Liver (tissue), 8 donors: ENCODE measurements at regions not wholly inside any gene's neighbourhood (a gene's known extent, or its start where the extent isn't known, plus 50 kb on each side); places are given as distances from the start of the nearest gene placed in this dataset.

ENCODE experiments used
- DNase-seq: peaks from one replicate; pipeline ENCODE4 v3.0.0-alpha.2; 2017; ENCODE audit warnings: low spot score
- H3K27ac ChIP-seq, 2 donors: one replicate each; pipeline ENCODE4 v1.7.0; 2013; ENCODE audit warnings: inconsistent platforms in 2 of 2, low read length in 2 of 2, control low read depth in 1 of 2, low read depth in 1 of 2, mild to moderate bottlenecking in 1 of 2
- H3K27me3 ChIP-seq, 4 donors: one replicate each; pipeline versions ENCODE4 v1.6.1 to v1.7.0; 2013; ENCODE audit warnings: low read length in 3 of 4, inconsistent platforms in 1 of 4, mild to moderate bottlenecking in 1 of 4, moderate library complexity in 1 of 4; ENCODE audit not compliant: control insufficient read depth in 4 of 4, insufficient read depth in 4 of 4
- H3K36me3 ChIP-seq, 4 donors: one replicate each; pipeline versions ENCODE4 v1.6.1 to v1.7.0; 2013; ENCODE audit warnings: low read length in 3 of 4, mild to moderate bottlenecking in 3 of 4, low read depth in 1 of 4, moderate library complexity in 1 of 4; ENCODE audit not compliant: control insufficient read depth in 4 of 4, insufficient read depth in 3 of 4
- H3K4me1 ChIP-seq, 4 donors: one replicate each; pipeline versions ENCODE4 v1.6.1 to v1.7.0; 2013; ENCODE audit warnings: low read length in 3 of 4, mild to moderate bottlenecking in 3 of 4, moderate library complexity in 1 of 4; ENCODE audit not compliant: control insufficient read depth in 4 of 4, insufficient read depth in 4 of 4
- H3K4me3 ChIP-seq, 3 donors: one replicate each; pipeline versions ENCODE4 v1.6.1 to v1.7.0; 2013; ENCODE audit warnings: low read length in 3 of 3, control low read depth in 1 of 3, low read depth in 1 of 3, mild to moderate bottlenecking in 1 of 3
- H3K9ac ChIP-seq, 2 donors: one replicate each; pipeline ENCODE4 v1.7.0; 2013; ENCODE audit warnings: low read length in 2 of 2, mild to moderate bottlenecking in 2 of 2, moderate library complexity in 2 of 2, control low read depth in 1 of 2, low read depth in 1 of 2
- H3K9me3 ChIP-seq, 4 donors: one replicate each; pipeline versions ENCODE4 v1.6.1 to v1.7.0; 2013; ENCODE audit warnings: low read length in 3 of 4; ENCODE audit not compliant: control insufficient read depth in 4 of 4
- EGR1 ChIP-seq, 2 donors: IDR thresholded peaks; 2 replicates each; pipeline ENCODE4 v1.6.1; 2016 to 2018; ENCODE audit warnings: antibody characterized with exemption in 2 of 2, low read depth in 2 of 2
- FOXA1 ChIP-seq: IDR thresholded peaks from 2 replicates; pipeline ENCODE4 v1.6.1; 2016; ENCODE audit warnings: antibody characterized with exemption
- FOXA2 ChIP-seq: IDR thresholded peaks from 2 replicates; pipeline ENCODE4 v1.6.1; 2016; ENCODE audit warnings: antibody characterized with exemption
- GABPA ChIP-seq, 2 donors: IDR thresholded peaks in 1 of 2; conservative IDR thresholded peaks in 1 of 2; 2 replicates each; pipeline ENCODE4 v1.6.1; 2016; ENCODE audit warnings: antibody characterized with exemption in 2 of 2, mild to moderate bottlenecking in 1 of 2, moderate library complexity in 1 of 2
- HNF4A ChIP-seq, 2 donors: conservative IDR thresholded peaks; 2 replicates each; pipeline ENCODE4 v1.6.1; 2016; ENCODE audit warnings: antibody characterized with exemption in 2 of 2, mild to moderate bottlenecking in 2 of 2
- HNF4G ChIP-seq: IDR thresholded peaks from 2 replicates; pipeline ENCODE4 v1.6.1; 2016; ENCODE audit warnings: antibody characterized with exemption
- JUND ChIP-seq, 2 donors: IDR thresholded peaks; 2 replicates each; pipeline ENCODE4 v1.6.1; 2016; ENCODE audit warnings: antibody characterized with exemption in 2 of 2
- NR2F2 ChIP-seq: IDR thresholded peaks from 2 replicates; pipeline ENCODE4 v1.6.1; 2016; ENCODE audit warnings: antibody characterized with exemption
- RAD21 ChIP-seq, 2 donors: IDR thresholded peaks; 2 replicates each; pipeline ENCODE4 v1.6.1; 2016; ENCODE audit warnings: antibody characterized with exemption in 2 of 2, mild to moderate bottlenecking in 2 of 2
- RXRA ChIP-seq, 2 donors: IDR thresholded peaks; 2 replicates each; pipeline ENCODE4 v1.6.1; 2017 to 2018; ENCODE audit warnings: antibody characterized with exemption in 2 of 2, mild to moderate bottlenecking in 1 of 2
- SP1 ChIP-seq: IDR thresholded peaks from 2 replicates; pipeline ENCODE4 v1.6.1; 2018; ENCODE audit warnings: antibody characterized with exemption, mild to moderate bottlenecking
- TAF1 ChIP-seq: conservative IDR thresholded peaks from 2 replicates; pipeline ENCODE4 v1.6.1; 2016; ENCODE audit warnings: antibody characterized with exemption, mild to moderate bottlenecking
- YY1 ChIP-seq: IDR thresholded peaks from 2 replicates; pipeline ENCODE4 v1.6.1; 2016; ENCODE audit warnings: antibody characterized with exemption, mild to moderate bottlenecking
- WGBS: extraction: QIAGEN DNeasy Blood & Tissue Kit; methylation state at CpG from one replicate; pipeline ENCODE4 v1.1.7; 2013; 5-methylcytosine and 5-hydroxymethylcytosine counted together
- TF ChIP-seq, protein P1 (sequence below): IDR thresholded peaks from 2 replicates; pipeline ENCODE4 v1.6.1; 2016; ENCODE audit warnings: antibody characterized with exemption
- TF ChIP-seq, protein P2 (sequence below): IDR thresholded peaks from 2 replicates; pipeline ENCODE4 v1.6.1; 2016; ENCODE audit warnings: antibody characterized with exemption
- TF ChIP-seq, protein P3 (sequence below): fragments of 150-350 bp; IDR thresholded peaks from 2 replicates; pipeline ENCODE4 v1.5.1; 2017; ENCODE audit warnings: improper control_type of control experiment, low read depth, low read length; ENCODE audit not compliant: missing input control
- TF ChIP-seq, protein P4 (sequence below): IDR thresholded peaks from 2 replicates; pipeline ENCODE4 v1.6.1; 2016; ENCODE audit warnings: antibody characterized with exemption
- TF ChIP-seq, protein P5 (sequence below): IDR thresholded peaks from 2 replicates; pipeline ENCODE4 v1.6.1; 2016; ENCODE audit warnings: antibody characterized with exemption, mild to moderate bottlenecking
- donor health status: healthy.
- donor health status: healthy.
- donor health status: healthy.
- donor health status: healthy.
- donor health status: healthy.

DNA sequence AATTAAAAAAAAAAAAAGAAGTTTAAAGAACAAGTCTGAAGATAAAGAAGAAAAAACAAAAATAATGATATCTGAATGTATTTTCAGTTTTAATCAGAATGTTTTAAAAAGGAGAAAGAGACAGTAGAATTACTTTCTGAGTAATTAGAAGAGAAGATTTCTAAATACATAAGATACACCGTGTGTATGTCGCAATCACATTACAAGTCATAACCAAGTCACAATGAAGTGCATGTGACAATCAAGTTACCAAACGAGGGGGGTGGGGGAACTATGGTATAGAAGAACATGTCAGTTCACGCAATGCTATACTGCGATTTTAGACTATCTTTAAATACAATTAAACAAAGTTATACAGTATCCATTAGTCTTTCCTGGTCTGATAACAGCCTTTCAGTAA is 1464.1 kb upstream of the FLRT2 start:
- DNase-seq: no peak
- Histone ChIP-seq H3K9ac (no peak overlapping the region), H3K27me3 (peaks cover 0 to 2% (median 0%) of the 10 kb centered on the region in 4 donors), H3K4me3 (no peak overlapping the region), H3K27ac (no peak overlapping the region), H3K4me1 (no peaks in the 10 kb centered on the region), H3K36me3 (no peaks in the 10 kb centered on the region), H3K9me3 (no peaks in the 10 kb centered on the region)
- TF ChIP-seq FOXA2: no peak
- TF ChIP-seq RAD21 (IDR thresholded peaks at IDR 0.05): no peak
- TF ChIP-seq SP1: no peak
- no peak for TF ChIP-seq JUND (IDR thresholded peaks at IDR 0.05)
- TF ChIP-seq YY1: no peak
- TF ChIP-seq, protein P1, sequence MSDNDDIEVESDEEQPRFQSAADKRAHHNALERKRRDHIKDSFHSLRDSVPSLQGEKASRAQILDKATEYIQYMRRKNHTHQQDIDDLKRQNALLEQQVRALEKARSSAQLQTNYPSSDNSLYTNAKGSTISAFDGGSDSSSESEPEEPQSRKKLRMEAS: no peak
- TF ChIP-seq GABPA (IDR thresholded peaks at IDR 0.05 in 1 of 2, conservative IDR thresholded peaks at IDR 0.05 in 1 of 2): no peak
- TF ChIP-seq EGR1 (IDR thresholded peaks at IDR 0.05; ENCODE audit: low read depth in 2 of 2): no peak
- TF ChIP-seq HNF4G: no peak
- no peak for TF ChIP-seq HNF4A (conservative IDR thresholded peaks at IDR 0.05)
- TF ChIP-seq, protein P2, sequence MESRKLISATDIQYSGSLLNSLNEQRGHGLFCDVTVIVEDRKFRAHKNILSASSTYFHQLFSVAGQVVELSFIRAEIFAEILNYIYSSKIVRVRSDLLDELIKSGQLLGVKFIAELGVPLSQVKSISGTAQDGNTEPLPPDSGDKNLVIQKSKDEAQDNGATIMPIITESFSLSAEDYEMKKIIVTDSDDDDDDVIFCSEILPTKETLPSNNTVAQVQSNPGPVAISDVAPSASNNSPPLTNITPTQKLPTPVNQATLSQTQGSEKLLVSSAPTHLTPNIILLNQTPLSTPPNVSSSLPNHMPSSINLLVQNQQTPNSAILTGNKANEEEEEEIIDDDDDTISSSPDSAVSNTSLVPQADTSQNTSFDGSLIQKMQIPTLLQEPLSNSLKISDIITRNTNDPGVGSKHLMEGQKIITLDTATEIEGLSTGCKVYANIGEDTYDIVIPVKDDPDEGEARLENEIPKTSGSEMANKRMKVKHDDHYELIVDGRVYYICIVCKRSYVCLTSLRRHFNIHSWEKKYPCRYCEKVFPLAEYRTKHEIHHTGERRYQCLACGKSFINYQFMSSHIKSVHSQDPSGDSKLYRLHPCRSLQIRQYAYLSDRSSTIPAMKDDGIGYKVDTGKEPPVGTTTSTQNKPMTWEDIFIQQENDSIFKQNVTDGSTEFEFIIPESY: no peak
- TF ChIP-seq RXRA (IDR thresholded peaks at IDR 0.05): no peak
- TF ChIP-seq TAF1: no peak
- TF ChIP-seq, protein P3, sequence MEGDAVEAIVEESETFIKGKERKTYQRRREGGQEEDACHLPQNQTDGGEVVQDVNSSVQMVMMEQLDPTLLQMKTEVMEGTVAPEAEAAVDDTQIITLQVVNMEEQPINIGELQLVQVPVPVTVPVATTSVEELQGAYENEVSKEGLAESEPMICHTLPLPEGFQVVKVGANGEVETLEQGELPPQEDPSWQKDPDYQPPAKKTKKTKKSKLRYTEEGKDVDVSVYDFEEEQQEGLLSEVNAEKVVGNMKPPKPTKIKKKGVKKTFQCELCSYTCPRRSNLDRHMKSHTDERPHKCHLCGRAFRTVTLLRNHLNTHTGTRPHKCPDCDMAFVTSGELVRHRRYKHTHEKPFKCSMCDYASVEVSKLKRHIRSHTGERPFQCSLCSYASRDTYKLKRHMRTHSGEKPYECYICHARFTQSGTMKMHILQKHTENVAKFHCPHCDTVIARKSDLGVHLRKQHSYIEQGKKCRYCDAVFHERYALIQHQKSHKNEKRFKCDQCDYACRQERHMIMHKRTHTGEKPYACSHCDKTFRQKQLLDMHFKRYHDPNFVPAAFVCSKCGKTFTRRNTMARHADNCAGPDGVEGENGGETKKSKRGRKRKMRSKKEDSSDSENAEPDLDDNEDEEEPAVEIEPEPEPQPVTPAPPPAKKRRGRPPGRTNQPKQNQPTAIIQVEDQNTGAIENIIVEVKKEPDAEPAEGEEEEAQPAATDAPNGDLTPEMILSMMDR: no peak
- no peak for TF ChIP-seq FOXA1
- TF ChIP-seq NR2F2: no peak
- TF ChIP-seq, protein P4, sequence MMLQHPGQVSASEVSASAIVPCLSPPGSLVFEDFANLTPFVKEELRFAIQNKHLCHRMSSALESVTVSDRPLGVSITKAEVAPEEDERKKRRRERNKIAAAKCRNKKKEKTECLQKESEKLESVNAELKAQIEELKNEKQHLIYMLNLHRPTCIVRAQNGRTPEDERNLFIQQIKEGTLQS: no peak
- TF ChIP-seq, protein P5, sequence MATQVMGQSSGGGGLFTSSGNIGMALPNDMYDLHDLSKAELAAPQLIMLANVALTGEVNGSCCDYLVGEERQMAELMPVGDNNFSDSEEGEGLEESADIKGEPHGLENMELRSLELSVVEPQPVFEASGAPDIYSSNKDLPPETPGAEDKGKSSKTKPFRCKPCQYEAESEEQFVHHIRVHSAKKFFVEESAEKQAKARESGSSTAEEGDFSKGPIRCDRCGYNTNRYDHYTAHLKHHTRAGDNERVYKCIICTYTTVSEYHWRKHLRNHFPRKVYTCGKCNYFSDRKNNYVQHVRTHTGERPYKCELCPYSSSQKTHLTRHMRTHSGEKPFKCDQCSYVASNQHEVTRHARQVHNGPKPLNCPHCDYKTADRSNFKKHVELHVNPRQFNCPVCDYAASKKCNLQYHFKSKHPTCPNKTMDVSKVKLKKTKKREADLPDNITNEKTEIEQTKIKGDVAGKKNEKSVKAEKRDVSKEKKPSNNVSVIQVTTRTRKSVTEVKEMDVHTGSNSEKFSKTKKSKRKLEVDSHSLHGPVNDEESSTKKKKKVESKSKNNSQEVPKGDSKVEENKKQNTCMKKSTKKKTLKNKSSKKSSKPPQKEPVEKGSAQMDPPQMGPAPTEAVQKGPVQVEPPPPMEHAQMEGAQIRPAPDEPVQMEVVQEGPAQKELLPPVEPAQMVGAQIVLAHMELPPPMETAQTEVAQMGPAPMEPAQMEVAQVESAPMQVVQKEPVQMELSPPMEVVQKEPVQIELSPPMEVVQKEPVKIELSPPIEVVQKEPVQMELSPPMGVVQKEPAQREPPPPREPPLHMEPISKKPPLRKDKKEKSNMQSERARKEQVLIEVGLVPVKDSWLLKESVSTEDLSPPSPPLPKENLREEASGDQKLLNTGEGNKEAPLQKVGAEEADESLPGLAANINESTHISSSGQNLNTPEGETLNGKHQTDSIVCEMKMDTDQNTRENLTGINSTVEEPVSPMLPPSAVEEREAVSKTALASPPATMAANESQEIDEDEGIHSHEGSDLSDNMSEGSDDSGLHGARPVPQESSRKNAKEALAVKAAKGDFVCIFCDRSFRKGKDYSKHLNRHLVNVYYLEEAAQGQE: no peak
- WGBS: 75% methylated on average over 5 of the region's 5 CpGs
